Inflammatory macrophage treated with lipopolysaccharide for 1 hour (primary cell): ENCODE measurements at regions not wholly inside any gene's neighbourhood (a gene's known extent, or its start where the extent isn't known, plus 50 kb on each side); places are given as distances from the start of the nearest gene placed in this dataset.
"Not testable (repeated sequence)": the region's sequence is repeated elsewhere in the genome, so short reads cannot be mapped to it uniquely, and the experiment has no call there.

Experiments
- DNase-seq, 2 donors: peaks; one replicate each; pipeline ENCODE4 v3.0.0-alpha.2; 2020 to 2022

- DNase-seq = no peak
Observed at GRCh38 chr12:92253301-92253700, 107.7 kb upstream of the BTG1 start.

DNA sequence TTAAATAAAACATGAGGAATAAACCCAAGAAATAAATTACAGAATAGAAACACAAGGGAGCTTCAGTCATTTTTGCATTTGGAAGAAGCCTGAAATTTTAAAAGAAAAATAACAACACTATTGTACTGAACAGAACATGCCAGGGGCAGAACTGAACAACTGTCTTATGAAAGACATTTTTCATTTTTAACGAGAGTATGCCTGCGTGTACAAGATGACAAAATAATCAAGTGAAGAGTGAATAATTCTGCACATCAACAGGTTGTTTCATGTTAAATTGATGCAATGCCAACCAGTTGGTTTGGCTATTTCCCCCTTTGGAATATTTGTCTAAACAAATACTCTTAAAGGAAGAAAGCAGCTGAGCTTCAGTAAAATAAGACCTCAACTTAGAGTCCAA, 103.3 kb upstream of the BTG1 start:
- no peak for DNase-seq

DNA sequence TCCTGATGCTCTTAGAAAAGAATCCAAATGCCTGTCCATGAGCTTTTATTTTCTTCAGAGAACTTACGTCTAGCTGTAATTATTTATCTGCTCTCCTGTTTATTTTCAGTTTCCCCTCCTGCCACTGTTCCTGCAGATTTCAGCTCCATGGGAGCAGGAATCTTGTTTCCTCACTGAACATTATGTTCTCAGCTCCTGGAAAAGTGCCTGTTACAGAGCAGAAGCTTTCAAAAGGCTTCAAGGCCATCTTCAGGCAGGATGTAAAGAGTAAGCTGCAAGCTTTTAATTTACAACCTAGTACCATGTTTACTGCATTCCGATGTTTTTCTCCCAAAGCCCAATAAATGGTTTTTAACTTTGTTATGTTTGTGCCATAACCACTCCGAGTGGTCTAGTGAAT, 98.4 kb upstream of the BTG1 start:
- DNase-seq = no peak

DNA sequence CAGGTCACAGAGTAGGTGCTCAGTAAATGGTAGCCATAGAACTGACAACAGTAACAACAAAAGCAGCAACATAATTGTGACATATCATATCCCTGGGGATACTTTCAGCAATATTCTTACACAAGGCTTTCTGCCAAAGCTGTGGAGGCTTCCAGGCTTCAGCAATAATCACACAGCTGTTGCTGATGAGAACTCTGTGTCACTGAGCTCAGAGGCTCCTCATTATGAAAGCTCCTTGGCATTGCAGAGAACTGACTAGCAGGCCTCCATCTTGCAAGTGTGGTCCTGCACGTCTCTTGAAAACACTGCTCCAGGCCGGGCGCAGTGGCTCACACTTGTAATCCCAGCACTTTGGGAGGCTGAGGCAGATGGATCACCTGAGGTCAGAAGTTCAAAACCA, 97.3 kb upstream of the BTG1 start:
- DNase-seq = no peak

GRCh38 chr12:92237762-92238523, 92.3 kb upstream of the BTG1 start:
- no peak for DNase-seq

GRCh38 chr12:92237262-92237661, 91.6 kb upstream of the BTG1 start:
- no peak for DNase-seq

- no peak for DNase-seq
Observed at GRCh38 chr12:92235703-92236472, 90.2 kb upstream of the BTG1 start.

DNA sequence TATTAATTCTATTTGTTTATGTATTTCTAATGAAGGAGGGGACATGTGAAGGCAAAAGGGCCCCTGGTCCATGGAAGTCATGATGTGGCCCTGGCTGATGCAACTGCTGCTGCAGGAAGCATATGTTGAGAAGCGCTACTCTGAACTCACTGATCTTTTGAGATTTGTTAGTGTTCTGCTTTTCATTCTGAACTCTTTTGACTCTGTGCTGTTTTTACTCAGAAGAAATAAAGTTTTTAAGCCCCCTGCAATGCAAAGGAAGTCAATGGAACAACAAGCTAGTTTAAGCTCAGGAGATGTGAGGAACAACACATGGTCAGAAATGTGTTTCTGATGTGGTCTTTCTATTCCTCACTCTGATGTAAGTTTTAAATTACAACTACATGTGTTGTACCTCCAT, 88.9 kb upstream of the BTG1 start:
- peak; percentile 24 to 36 for DNase-seq

GRCh38 chr12:92233346-92234015, 87.8 kb upstream of the BTG1 start:
- peak; percentile 44 to 46 for DNase-seq

- not testable (repeated sequence) for DNase-seq
Observed at GRCh38 chr12:92232371-92232932, 86.8 kb upstream of the BTG1 start.

- DNase-seq = peak; percentile 53 to 72
Observed at GRCh38 chr12:92231945-92232344, 86.3 kb upstream of the BTG1 start.

DNA sequence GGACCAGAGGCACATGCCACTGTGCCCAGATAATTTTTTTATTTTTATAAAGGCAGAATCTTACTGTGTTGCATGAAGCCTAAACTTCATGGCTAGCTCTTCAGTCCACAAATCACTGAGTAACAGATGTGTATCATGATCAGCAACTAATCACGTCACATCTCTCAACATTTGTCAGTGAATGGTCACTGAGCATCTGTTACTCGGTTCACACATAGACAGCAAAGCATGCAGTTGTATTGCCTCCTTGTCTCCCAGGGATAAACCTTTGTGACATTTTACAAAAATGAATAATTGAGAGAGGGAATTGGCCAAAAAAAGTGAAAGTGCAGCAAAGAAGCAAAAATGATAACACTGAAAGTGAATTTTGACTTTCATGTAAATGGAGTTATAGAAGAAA, 85.9 kb upstream of the BTG1 start:
- DNase-seq = not testable (repeated sequence)

- DNase-seq = no peak
Observed at GRCh38 chr12:92229381-92229780, 83.7 kb upstream of the BTG1 start.

GRCh38 chr12:92226961-92227360, 81.3 kb upstream of the BTG1 start:
- no peak for DNase-seq

DNA sequence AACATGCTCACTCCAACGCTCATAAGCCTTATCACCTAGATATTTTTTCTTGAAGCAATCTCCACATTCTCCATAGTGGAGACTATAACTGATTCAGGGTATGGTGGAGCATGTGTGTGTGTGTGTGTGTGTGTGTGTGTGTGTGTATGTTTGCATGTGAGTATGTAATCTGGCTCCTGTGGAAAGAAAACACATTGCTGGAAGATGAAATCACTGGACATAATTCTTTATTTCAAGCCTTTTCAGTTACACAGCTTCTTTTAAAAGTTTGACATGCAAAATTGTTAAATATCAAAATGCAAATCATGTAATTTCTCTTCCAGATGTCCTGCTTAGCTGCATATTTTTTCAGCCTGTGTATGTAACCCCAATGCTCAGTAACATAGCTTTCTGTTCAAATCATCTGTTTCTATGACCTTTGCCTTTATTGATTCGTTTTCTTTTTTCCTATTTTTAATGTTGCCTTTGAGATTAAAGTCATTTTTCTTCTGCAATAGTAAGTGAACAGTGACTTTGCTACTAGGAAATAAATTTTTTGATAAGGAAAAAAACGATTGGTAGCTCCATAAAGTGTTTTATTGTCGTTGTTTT, 80.5 kb upstream of the BTG1 start:
- DNase-seq = no peak

DNA sequence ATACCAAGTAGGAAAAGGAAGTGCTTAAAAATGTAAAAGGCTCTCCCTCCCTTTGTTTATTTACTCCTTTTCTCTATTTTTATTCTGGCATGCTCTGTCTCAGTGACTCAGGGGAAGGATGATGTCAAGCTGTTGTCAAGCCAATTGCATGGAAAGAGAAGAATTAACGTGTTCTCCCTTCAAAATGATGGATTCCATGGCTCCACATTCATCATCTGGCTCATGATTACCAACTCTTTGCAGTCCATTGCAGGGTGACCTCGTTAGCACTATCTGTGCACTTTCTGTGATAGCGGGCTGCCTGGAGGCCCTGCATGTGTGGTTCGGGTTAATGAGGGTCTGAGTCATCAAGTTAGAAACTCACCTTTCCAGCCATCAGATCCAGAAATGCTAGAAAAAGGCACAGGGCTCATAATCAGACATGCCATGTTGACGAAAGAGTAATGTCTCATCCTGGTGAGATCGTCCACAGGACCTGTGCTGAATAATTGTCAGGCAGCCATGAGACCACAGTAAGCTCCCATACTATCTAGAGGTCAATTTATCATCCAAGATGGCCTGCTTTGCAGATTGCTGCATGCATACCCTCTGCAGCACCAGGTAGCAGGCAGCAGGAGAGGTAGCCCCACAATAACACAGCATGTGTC, 79.2 kb upstream of the BTG1 start:
- no peak for DNase-seq

GRCh38 chr12:92223481-92223880, 77.8 kb upstream of the BTG1 start:
- DNase-seq = no peak

GRCh38 chr12:92221656-92222315, 76.1 kb upstream of the BTG1 start:
- DNase-seq = no peak

DNA sequence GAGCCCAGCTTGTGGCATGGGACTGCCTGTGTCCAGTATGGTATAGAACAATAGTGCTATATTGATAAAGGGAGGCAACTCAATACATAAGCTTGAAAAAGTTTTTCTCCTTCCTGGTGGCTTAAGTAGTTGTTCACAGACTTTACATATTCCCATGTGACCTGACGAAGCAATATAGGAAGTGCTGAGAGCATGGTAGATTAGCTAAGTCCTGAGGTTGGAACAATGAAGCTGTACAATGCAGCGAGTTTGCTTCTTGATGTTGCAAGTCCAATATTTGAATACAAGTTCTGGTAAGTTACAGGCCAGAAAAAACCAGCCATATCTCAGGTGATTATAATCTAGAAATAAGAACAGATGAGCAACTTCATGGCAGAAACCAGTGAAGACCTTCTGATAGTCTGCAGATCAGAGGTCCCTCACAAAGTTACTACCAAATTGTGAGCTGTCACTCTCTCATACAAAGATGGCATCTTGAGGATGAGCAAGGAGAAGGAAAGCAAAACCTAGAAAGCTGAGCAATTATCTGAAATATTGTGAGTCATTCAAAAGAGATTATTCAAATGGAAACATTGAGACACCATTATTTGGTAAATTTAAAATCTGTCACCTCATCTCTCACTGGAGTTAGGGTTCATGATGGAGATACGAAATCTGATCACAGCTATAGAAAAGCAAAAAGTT, 72.9 kb upstream of the BTG1 start:
- peak; percentile 74 to 78 for DNase-seq

- no peak for DNase-seq
Observed at GRCh38 chr12:92216092-92216491, 70.4 kb upstream of the BTG1 start.

DNA sequence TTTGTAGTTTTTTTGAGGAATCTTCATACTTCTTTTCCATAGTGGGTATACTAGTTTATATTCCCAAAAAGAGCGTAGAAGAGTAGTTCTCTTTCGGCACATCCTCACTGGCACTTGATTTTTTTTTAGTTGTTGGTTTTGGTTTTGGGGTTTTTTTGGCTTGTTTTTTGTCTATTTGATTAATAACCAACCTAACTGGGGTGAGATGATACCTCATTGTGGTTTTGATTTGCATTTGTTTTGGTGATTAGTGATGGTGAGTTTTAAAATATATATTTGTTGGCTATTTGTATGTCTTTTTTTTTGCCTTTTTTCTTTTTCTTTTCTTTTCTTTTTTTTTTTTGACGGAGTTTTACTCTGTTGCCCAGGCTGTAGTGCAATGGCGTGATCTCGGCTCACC, 69.7 kb upstream of the BTG1 start:
- DNase-seq = no peak
